Pancreas (tissue), 10 donors: ENCODE measurements at regions not wholly inside any gene's neighbourhood (a gene's known extent, or its start where the extent isn't known, plus 50 kb on each side); places are given as distances from the start of the nearest gene placed in this dataset.

ENCODE experiments used
- ATAC-seq, 4 donors: fragments of 200-7000 bp; cut with Tn5 transposase; one replicate each; pipeline versions ENCODE4 v1.8.0 to v1.9.1; 2020; ENCODE audit warnings: mild to moderate bottlenecking in 4 of 4, moderate library complexity in 4 of 4
- DNase-seq, 6 donors: peaks; one replicate each; pipeline ENCODE4 v3.0.0-alpha.2; 2020
- FAIRE-seq: peaks from 2 replicates; lab custom pipeline; 2012; peaks lifted over from hg19 to GRCh38; lab: Jason Lieb, UNC
- H3K27ac ChIP-seq, 4 donors: fragments of 200-600 bp; sonication (generic); 1 replicate in 3 of 4; 2 replicates in 1 of 4; pipeline versions ENCODE4 v1.5.0 to v1.8.0; 2020
- H3K27me3 ChIP-seq, 4 donors: fragments of 200-600 bp; one replicate each; pipeline ENCODE4 v1.8.0; 2021
- H3K36me3 ChIP-seq, 3 donors: fragments of 200-600 bp; sonication (generic) in 1 of 3; one replicate each; pipeline versions ENCODE4 v1.5.0 to v1.8.0; 2020 to 2021
- H3K4me1 ChIP-seq, 3 donors: fragments of 200-600 bp; one replicate each; pipeline ENCODE4 v1.8.0; 2021
- H3K4me3 ChIP-seq, 4 donors: fragments of 200-600 bp; sonication (generic) in 2 of 4; one replicate each; pipeline versions ENCODE4 v1.5.0 to v1.8.0; 2020 to 2021
- H3K9me3 ChIP-seq, 4 donors: fragments of 200-600 bp; one replicate each; pipeline ENCODE4 v1.8.0; 2021
- WGBS, 2 donors: extraction: QIAGEN DNeasy Blood & Tissue Kit; methylation state at CpG; one replicate each; pipeline ENCODE4 v1.1.7; 2013; 5-methylcytosine and 5-hydroxymethylcytosine counted together
- intact Hi-C, 3 donors: fragments of 100-400 bp; cut with DNase I; formaldehyde crosslinking; loops; one replicate each; pipeline versions ENCODE4 v1.11.1 to v1.14.2; 2022
- TF ChIP-seq, protein P1 (sequence below), 4 donors: fragments of 200-600 bp; sonication (generic) in 3 of 4; IDR thresholded peaks; one replicate each; pipeline versions ENCODE4 v1.5.0 to v1.8.0; 2021; ENCODE audit warnings: antibody characterized with exemption in 4 of 4
- donor health status: healthy with polysubstance abuse.
- donor health status: DM: no; HTN: no; CAD: no; lungs with moderate emphysema.
- donor health status: DM: no; HTN: no; CAD: no.
- donor health status: control.
- donor health status: control.
- donor health status: Bipolar disorder and iron deficiency.
- donor health status: DM: yes; HTN: yes; CAD: no.
- donor health status: DM: no; HTN: no; CAD: no.
- donor health status: DM: no; HTN: no; CAD: no.
- donor health status: DM: yes; HTN: yes; CAD: no.

DNA sequence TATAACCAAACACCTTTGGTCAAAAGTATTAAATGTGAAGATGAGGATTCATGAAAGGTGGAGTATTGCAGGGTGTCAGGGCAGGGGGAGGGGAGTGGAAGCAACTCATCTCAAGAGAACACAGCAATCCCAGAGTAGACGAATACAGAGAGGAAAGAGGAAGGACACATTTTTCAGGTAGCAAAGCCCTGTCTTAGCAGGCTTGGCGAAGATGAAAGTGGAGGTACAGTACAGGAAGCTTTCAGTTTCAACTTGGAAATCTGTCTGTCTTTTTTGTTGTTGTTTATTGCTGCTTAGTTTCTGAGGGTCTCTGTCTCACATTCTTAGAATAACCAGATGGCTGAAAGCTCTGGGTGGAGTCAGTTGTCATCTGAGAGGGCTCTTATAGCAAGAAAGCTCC, 80.8 kb upstream of the GPR149 start:
- Histone ChIP-seq H3K4me1 (no peaks in the 10 kb centered on the region), H3K27ac (no peak overlapping the region), H3K4me3 (no peak overlapping the region), H3K9me3 (no peaks in the 10 kb centered on the region), H3K36me3 (no peaks in the 10 kb centered on the region), H3K27me3 (no peaks in the 10 kb centered on the region)
- TF ChIP-seq, protein P1, sequence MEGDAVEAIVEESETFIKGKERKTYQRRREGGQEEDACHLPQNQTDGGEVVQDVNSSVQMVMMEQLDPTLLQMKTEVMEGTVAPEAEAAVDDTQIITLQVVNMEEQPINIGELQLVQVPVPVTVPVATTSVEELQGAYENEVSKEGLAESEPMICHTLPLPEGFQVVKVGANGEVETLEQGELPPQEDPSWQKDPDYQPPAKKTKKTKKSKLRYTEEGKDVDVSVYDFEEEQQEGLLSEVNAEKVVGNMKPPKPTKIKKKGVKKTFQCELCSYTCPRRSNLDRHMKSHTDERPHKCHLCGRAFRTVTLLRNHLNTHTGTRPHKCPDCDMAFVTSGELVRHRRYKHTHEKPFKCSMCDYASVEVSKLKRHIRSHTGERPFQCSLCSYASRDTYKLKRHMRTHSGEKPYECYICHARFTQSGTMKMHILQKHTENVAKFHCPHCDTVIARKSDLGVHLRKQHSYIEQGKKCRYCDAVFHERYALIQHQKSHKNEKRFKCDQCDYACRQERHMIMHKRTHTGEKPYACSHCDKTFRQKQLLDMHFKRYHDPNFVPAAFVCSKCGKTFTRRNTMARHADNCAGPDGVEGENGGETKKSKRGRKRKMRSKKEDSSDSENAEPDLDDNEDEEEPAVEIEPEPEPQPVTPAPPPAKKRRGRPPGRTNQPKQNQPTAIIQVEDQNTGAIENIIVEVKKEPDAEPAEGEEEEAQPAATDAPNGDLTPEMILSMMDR (IDR thresholded peaks at IDR 0.05): no peak
- no peak for DNase-seq
- 30 to 47% methylated on average over 2 of the region's 2 CpGs for WGBS, 2 donors
- no peak for FAIRE-seq
- no peak for ATAC-seq
- intact Hi-C loops: no loop called here

DNA sequence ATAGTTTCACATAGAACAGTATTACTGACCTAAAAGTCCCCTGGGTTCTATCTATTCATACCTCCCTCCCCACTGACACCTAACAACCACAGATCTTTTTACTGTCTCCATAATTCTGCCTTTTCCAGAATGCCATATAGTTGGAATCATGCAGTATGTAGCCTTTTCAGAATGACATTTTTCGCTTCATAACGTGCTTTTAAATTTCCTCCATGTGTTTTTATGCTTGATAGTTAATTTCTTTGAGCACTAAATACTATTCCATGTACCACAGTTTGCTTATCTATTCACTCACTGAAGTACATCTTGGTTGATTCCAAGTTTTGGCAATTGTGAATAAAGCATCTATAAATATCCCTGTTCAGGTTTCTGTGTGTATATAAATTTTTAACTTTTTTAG, 77.7 kb upstream of the GPR149 start:
- Histone ChIP-seq H3K4me1 (no peaks in the 10 kb centered on the region), H3K36me3 (no peaks in the 10 kb centered on the region), H3K27ac (no peak overlapping the region), H3K9me3 (no peaks in the 10 kb centered on the region), H3K4me3 (no peak overlapping the region), H3K27me3 (no peaks in the 10 kb centered on the region)
- intact Hi-C loops: no loop called here
- no peak for FAIRE-seq
- ATAC-seq: no peak
- TF ChIP-seq, protein P1 (IDR thresholded peaks at IDR 0.05): no peak
- no peak for DNase-seq
- WGBS, 2 donors: 69 to 74% methylated on average over 2 of the region's 2 CpGs

DNA sequence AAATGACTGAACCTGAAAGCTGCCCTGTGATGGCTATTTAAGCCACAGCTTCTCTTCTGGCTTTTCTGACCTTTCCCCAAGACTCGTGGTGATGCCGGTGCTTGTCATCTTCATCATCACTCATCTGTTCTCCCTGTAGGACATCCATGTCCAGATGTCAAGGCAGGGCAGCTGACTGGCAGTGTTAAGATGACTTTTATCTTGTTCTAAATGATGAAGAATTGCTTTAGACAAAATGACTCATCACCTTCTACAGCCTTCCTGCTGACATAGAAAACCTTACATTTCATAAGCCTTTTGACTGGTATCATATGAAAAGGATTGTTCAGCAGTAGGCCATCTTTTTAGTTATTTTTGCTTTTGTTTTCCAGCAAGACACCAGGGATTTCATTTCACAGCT, 67.0 kb upstream of the GPR149 start:
- Histone ChIP-seq H3K4me3 (no peak overlapping the region), H3K36me3 (no peaks in the 10 kb centered on the region), H3K27ac (no peak overlapping the region), H3K4me1 (no peaks in the 10 kb centered on the region), H3K9me3 (no peaks in the 10 kb centered on the region), H3K27me3 (no peaks in the 10 kb centered on the region)
- WGBS, 2 donors: 48 to 69% methylated on average over 2 of the region's 2 CpGs
- no peak for ATAC-seq
- TF ChIP-seq, protein P1 (IDR thresholded peaks at IDR 0.05): no peak
- DNase-seq: no peak
- FAIRE-seq: no peak
- intact Hi-C loops: no loop called here

DNA sequence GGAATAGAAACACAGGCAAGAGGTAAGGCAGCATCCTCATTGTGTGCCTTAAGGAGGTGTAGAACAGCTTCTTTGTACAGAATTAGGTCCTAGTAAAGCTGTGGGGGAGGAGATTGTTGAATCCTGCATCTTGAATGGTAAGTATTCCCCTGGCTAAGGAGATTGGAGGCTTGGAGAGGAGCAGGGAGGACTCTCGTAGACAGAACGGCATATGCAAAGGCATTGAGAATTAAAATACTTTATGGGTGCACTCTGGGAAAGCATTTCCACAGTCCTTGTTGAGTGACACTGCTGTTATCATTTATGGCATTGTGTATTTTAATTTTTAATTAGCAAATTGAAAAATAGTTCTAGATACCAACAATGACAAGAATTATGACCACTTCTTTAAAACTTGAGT, 66.5 kb upstream of the GPR149 start:
- Histone ChIP-seq H3K4me3 (no peak overlapping the region), H3K27me3 (no peaks in the 10 kb centered on the region), H3K9me3 (no peaks in the 10 kb centered on the region), H3K27ac (no peak overlapping the region), H3K4me1 (no peaks in the 10 kb centered on the region), H3K36me3 (no peaks in the 10 kb centered on the region)
- no peak for FAIRE-seq
- 53 to 65% methylated on average over 2 of the region's 2 CpGs for WGBS, 2 donors
- no peak for ATAC-seq
- intact Hi-C loops: no loop called here
- TF ChIP-seq, protein P1 (IDR thresholded peaks at IDR 0.05): no peak
- DNase-seq: no peak

DNA sequence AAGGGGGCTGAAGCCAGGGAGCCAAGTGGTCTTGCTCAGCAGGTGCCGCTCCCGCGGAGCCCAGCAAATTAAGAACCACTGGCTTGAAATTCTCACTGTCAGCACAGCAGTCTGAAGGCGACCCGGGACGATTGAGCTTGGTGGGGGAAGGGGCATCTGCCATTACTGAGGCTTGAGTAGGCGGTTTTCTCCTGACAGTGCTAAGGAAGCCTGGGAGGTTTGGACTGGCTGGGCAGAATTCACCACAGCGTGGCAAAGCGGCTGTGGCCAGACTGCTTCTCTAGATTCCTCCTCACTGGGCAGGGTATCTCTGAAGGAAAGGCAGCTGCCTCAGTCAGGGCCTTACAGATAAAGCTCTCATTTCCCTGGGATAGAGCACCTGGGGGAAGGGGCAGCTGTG, 57.0 kb upstream of the GPR149 start:
- 42 to 43% methylated on average over 9 of the region's 9 CpGs for WGBS, 2 donors
- TF ChIP-seq, protein P1 (IDR thresholded peaks at IDR 0.05): no peak
- H3K36me3 ChIP-seq: no peaks in the 10 kb centered on the region
- no peak for ATAC-seq
- no peak overlapping the region for H3K27ac ChIP-seq
- no peaks in the 10 kb centered on the region for H3K27me3 ChIP-seq
- intact Hi-C loops: no loop called here
- no peak for FAIRE-seq
- no peak for DNase-seq
- no peaks in the 10 kb centered on the region for H3K4me1 ChIP-seq
- H3K9me3 ChIP-seq: no peaks in the 10 kb centered on the region
- no peak overlapping the region for H3K4me3 ChIP-seq
